Vagina (tissue), 2 donors: ENCODE measurements at regions not wholly inside any gene's neighbourhood (a gene's known extent, or its start where the extent isn't known, plus 50 kb on each side); places are given as distances from the start of the nearest gene placed in this dataset.

Experiments
- DNase-seq, 2 donors: peaks; one replicate each; pipeline ENCODE4 v3.0.0-alpha.2; 2017; ENCODE audit errors: extremely low spot score in 2 of 2
- H3K27ac ChIP-seq: fragments of 200-600 bp; sonication (generic); one replicate; pipeline ENCODE4 v1.5.1; 2019
- H3K27me3 ChIP-seq: fragments of 200-600 bp; sonication (generic); one replicate; pipeline ENCODE4 v1.5.1; 2019
- H3K36me3 ChIP-seq, 2 donors: fragments of 200-600 bp; sonication (generic); one replicate each; pipeline ENCODE4 v1.5.1; 2017 to 2019
- H3K4me1 ChIP-seq: fragments of 200-600 bp; sonication (generic); one replicate; pipeline ENCODE4 v1.5.1; 2019
- H3K4me3 ChIP-seq, 2 donors: fragments of 200-600 bp; sonication (generic); 1 replicate in 1 of 2; 2 replicates in 1 of 2; pipeline ENCODE4 v1.5.1; 2016 to 2019
- H3K9me3 ChIP-seq: fragments of 200-600 bp; sonication (generic); one replicate; pipeline ENCODE4 v1.5.1; 2019
- POLR2A ChIP-seq, 2 donors: fragments of 450-650 bp; IDR thresholded peaks; one replicate each; pipeline ENCODE4 v1.6.1; 2017; ENCODE audit warnings: antibody characterized with exemption in 2 of 2, mild to moderate bottlenecking in 2 of 2, moderate library complexity in 2 of 2
- POLR2AphosphoS5 ChIP-seq, 2 donors: sonication (generic); formaldehyde crosslinking; IDR thresholded peaks; one replicate each; pipeline ENCODE4 v1.9.0; 2017; ENCODE audit warnings: antibody characterized with exemption in 2 of 2, mild to moderate bottlenecking in 2 of 2, low read depth in 1 of 2; ENCODE audit not compliant: insufficient read depth in 1 of 2
- intact Hi-C: fragments of 100-400 bp; cut with DNase I; formaldehyde crosslinking; loops from one replicate; pipeline ENCODE4 v1.15.1; 2023
- TF ChIP-seq, protein P1 (sequence below), 3 experiments: fragments of 450-650 bp in 2 of 3; fragments of 200-600 bp in 1 of 3; sonication (generic) in 1 of 3; IDR thresholded peaks; one replicate each; pipeline ENCODE4 v1.5.1; 2017 to 2019; ENCODE audit warnings: antibody characterized with exemption in 3 of 3, mild to moderate bottlenecking in 2 of 3, moderate library complexity in 2 of 3

DNA sequence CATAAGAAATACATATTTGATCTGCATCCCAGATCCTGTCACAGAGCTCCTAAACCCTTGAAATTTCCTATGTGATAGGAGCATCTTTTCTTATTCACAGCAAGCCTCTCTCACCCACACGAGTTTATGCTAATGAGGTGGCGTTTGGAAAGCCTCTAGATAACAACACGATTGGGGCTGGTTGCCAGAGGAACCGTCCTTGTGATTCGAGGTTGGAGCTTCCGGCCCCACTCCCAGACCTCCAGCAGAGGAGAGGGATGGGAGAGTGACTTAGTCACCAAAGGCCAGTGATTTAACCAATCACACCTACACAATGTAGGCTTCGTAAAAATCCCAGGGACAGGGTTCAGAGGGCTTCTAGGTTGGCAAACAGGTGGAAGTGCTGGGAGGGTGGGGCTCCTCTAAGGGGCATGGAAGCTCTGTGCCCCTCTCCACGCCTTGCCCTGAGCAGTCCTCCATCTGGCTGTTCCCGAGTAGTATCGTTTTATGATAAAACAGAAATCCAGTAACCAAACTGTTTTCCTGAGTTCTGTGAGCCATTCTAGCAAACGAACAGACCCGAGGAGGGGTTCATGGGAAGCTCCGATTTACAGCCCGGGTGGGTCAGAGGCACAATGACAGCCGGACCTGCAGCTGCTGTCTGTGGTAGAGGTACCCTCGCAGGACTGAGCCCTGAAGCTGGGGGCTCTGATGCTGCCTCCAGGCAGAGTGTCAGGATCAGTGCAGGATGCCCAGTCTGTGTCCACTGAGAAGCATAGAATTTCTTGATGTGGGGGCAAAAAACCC, 238.1 kb upstream of the ARID1B start:
- intact Hi-C loops = no loop called here
- Histone ChIP-seq H3K4me3 (no peak overlapping the region), H3K36me3 (no peaks in the 10 kb centered on the region), H3K27me3 (no peaks in the 10 kb centered on the region), H3K27ac (no peak overlapping the region), H3K9me3 (no peaks in the 10 kb centered on the region), H3K4me1 (no peaks in the 10 kb centered on the region)
- TF ChIP-seq, protein P1, sequence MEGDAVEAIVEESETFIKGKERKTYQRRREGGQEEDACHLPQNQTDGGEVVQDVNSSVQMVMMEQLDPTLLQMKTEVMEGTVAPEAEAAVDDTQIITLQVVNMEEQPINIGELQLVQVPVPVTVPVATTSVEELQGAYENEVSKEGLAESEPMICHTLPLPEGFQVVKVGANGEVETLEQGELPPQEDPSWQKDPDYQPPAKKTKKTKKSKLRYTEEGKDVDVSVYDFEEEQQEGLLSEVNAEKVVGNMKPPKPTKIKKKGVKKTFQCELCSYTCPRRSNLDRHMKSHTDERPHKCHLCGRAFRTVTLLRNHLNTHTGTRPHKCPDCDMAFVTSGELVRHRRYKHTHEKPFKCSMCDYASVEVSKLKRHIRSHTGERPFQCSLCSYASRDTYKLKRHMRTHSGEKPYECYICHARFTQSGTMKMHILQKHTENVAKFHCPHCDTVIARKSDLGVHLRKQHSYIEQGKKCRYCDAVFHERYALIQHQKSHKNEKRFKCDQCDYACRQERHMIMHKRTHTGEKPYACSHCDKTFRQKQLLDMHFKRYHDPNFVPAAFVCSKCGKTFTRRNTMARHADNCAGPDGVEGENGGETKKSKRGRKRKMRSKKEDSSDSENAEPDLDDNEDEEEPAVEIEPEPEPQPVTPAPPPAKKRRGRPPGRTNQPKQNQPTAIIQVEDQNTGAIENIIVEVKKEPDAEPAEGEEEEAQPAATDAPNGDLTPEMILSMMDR (IDR thresholded peaks at IDR 0.05) = no peak
- TF ChIP-seq POLR2AphosphoS5 (IDR thresholded peaks at IDR 0.05; ENCODE audit: insufficient read depth in 1 of 2, low read depth in 1 of 2) = no peak
- no peak for TF ChIP-seq POLR2A (IDR thresholded peaks at IDR 0.05)
- DNase-seq = no peak

DNA sequence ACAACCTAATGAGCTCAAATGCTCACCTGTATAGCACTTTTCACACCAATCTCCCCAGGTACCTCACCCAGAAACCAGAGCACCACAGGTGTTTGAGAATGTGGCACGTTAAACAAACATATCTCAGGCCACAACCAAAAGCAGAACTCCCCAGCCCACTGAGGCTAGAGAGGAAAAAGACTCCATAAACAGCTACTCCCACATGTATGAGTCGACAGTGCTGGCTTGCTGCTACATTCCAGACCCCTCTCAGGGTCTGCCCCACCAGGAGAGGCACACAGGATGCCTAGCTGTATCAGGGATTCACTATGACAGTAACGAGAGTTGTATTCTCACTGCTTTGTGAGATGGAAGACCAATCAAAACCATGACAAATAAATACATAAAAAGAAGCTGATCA, 242.6 kb upstream of the ARID1B start:
- no peaks in the 10 kb centered on the region for H3K36me3 ChIP-seq
- TF ChIP-seq POLR2A (IDR thresholded peaks at IDR 0.05) = no peak
- intact Hi-C loops = no loop called here
- H3K27ac ChIP-seq = no peak overlapping the region
- DNase-seq = no peak
- H3K4me1 ChIP-seq = no peaks in the 10 kb centered on the region
- no peaks in the 10 kb centered on the region for H3K9me3 ChIP-seq
- no peaks in the 10 kb centered on the region for H3K27me3 ChIP-seq
- H3K4me3 ChIP-seq = no peak overlapping the region

DNA sequence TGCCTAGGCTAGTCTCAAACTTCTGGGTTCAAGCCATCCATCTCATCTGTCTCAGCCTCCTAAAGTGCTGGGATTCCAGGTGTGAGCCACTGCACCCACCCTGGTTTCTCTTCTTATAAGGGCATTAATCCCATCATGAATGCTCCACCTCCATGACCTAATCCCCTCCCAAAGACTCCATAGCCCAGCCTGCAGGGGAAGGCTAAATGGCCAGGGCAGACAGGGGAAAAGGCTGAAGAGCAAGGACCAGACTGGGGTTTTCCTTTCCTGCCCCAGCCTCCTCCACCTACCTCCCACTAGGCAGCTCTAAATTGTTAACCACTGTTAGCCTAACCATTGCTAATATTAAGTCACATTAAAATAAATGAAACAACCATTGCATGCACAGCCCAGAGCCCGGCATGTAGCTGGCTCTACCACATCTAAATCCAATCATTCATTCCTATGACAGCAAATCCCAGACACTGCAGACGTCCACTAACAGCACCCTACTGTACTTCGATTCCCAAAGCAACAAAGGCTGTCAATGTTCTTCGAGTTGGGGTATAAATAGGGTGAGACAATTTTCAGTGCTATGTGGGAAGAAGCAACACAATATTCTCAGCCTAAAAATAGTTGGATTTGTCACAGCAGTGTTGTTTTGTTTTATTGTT, 243.2 kb upstream of the ARID1B start:
- Histone ChIP-seq H3K4me3 (no peak overlapping the region), H3K27ac (no peak overlapping the region), H3K27me3 (no peaks in the 10 kb centered on the region), H3K9me3 (no peaks in the 10 kb centered on the region), H3K36me3 (no peaks in the 10 kb centered on the region), H3K4me1 (no peaks in the 10 kb centered on the region)
- TF ChIP-seq POLR2A (IDR thresholded peaks at IDR 0.05) (no peak), POLR2AphosphoS5 (IDR thresholded peaks at IDR 0.05; ENCODE audit: insufficient read depth in 1 of 2, low read depth in 1 of 2) (no peak)
- TF ChIP-seq, protein P1 (IDR thresholded peaks at IDR 0.05) = no peak
- intact Hi-C loops = no loop called here
- no peak for DNase-seq

DNA sequence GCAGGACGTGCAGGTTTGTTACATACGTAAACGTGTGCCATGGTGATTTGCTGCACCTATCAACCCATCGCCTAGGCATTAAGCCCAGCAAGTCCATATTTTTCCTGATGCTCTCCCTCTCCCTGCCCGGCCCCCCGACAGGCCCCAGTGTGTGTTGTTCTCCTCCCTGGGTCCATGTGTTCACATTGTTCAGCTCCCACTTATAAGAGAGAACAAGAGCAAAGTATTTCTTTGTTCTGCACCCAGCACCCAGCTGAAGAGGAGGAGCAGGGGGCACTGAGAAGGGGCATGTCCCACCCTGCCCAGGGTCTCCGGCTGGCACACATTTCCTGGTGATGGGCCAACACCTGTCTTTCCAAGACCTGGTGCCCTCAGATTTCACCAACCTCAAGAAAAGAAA, 251.1 kb upstream of the ARID1B start:
- H3K27ac ChIP-seq = no peak overlapping the region
- no peak for TF ChIP-seq POLR2AphosphoS5 (IDR thresholded peaks at IDR 0.05; ENCODE audit: insufficient read depth in 1 of 2, low read depth in 1 of 2)
- H3K4me1 ChIP-seq = no peaks in the 10 kb centered on the region
- no peaks in the 10 kb centered on the region for H3K9me3 ChIP-seq
- no peak overlapping the region for H3K4me3 ChIP-seq
- no peaks in the 10 kb centered on the region for H3K36me3 ChIP-seq
- DNase-seq = no peak
- no peaks in the 10 kb centered on the region for H3K27me3 ChIP-seq
- intact Hi-C loops = no loop called here

DNA sequence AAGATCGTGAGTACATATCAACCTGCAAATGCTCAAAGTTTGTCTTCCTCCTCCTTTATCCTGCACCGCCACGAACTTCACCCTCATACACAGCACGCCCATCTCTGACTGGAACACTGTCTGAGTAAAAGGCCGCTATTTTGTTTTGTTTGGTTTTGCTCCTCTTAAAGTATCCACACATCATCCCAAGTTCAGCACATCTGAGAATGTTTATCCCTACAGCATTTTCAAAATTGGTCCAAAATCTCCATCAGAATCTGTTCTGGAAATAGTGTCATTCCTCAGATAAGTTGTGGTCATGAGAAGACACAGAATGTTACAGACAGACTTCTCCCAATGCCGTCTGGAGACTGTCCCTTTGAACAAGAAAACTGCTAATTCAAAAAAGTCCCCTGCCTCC, 251.6 kb upstream of the ARID1B start:
- Histone ChIP-seq H3K36me3 (no peaks in the 10 kb centered on the region), H3K27me3 (no peaks in the 10 kb centered on the region), H3K9me3 (no peaks in the 10 kb centered on the region), H3K4me1 (no peaks in the 10 kb centered on the region), H3K27ac (no peak overlapping the region), H3K4me3 (no peak overlapping the region)
- TF ChIP-seq POLR2A (IDR thresholded peaks at IDR 0.05) (no peak), POLR2AphosphoS5 (IDR thresholded peaks at IDR 0.05; ENCODE audit: insufficient read depth in 1 of 2, low read depth in 1 of 2) (no peak)
- TF ChIP-seq, protein P1 (IDR thresholded peaks at IDR 0.05) = no peak
- DNase-seq = no peak
- intact Hi-C loops = no loop called here

DNA sequence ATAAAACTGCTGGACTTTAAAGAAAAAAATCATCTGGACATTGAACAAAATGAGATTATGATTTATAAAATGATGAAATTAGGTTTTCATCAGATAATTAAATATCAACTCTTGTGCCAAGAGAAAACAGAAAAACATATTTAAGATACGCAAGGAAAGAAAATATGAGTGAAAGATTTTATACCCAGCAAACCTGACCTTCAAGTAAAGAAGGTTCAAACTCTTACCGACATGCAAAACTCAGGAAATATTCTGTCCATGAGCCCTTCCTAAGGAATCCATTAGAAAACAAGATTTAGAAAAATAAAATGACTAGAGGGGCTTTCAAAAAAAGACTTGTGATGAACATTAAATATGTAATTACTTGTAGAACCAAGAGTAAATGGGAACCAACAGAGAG, 257.2 kb upstream of the ARID1B start:
- Histone ChIP-seq H3K27ac (no peak overlapping the region), H3K36me3 (no peaks in the 10 kb centered on the region), H3K9me3 (no peaks in the 10 kb centered on the region), H3K27me3 (no peaks in the 10 kb centered on the region), H3K4me1 (no peaks in the 10 kb centered on the region), H3K4me3 (no peak overlapping the region)
- intact Hi-C loops = no loop called here
- no peak for TF ChIP-seq POLR2A (IDR thresholded peaks at IDR 0.05)
- no peak for TF ChIP-seq POLR2AphosphoS5 (IDR thresholded peaks at IDR 0.05; ENCODE audit: insufficient read depth in 1 of 2, low read depth in 1 of 2)
- TF ChIP-seq, protein P1 (IDR thresholded peaks at IDR 0.05) = no peak
- DNase-seq = no peak
